ENCODE measurements at regions not wholly inside any gene's neighbourhood (a gene's known extent, or its start where the extent isn't known, plus 50 kb on each side); places are given as distances from the start of the nearest gene placed in this dataset.

- no peaks in the 10 kb centered on the region for H3K9me3 ChIP-seq (ENCODE audit: low read depth)
- DNase-seq (ENCODE audit: low read depth in 1 of 2, low spot score in 1 of 2), result no peak
- H3K36me3 ChIP-seq, result no peaks in the 10 kb centered on the region
- H3K4me1 ChIP-seq (ENCODE audit: low read depth), result no peaks in the 10 kb centered on the region
- H3K27me3 ChIP-seq, result no peaks in the 10 kb centered on the region
- no peak overlapping the region for H3K4me3 ChIP-seq
- no peak for TF ChIP-seq CTCF (IDR thresholded peaks at IDR 0.05; ENCODE audit: low read depth, low read length)
- H3K27ac ChIP-seq, result no peak overlapping the region
Measured at GRCh38 chr9:4389003-4389402, 89.1 kb upstream of the GLIS3 start.

- no peak for DNase-seq (ENCODE audit: low read depth in 1 of 2, low spot score in 1 of 2)
- TF ChIP-seq CTCF (IDR thresholded peaks at IDR 0.05; ENCODE audit: low read depth, low read length), result no peak
- no peaks in the 10 kb centered on the region for H3K9me3 ChIP-seq (ENCODE audit: low read depth)
Measured at GRCh38 chr9:4386819-4387218, 87.0 kb upstream of the GLIS3 start.

GRCh38 chr9:4384750-4385149 is 84.9 kb upstream of the GLIS3 start:
- Histone ChIP-seq H3K27ac (no peak overlapping the region), H3K4me1 (ENCODE audit: low read depth) (no peaks in the 10 kb centered on the region), H3K9me3 (ENCODE audit: low read depth) (no peaks in the 10 kb centered on the region), H3K4me3 (no peak overlapping the region), H3K36me3 (no peaks in the 10 kb centered on the region), H3K27me3 (no peaks in the 10 kb centered on the region)
- no peak for TF ChIP-seq CTCF (IDR thresholded peaks at IDR 0.05; ENCODE audit: low read depth, low read length)
- no peak for DNase-seq (ENCODE audit: low read depth in 1 of 2, low spot score in 1 of 2)

More at GRCh38 chr9:4386819-4387218, 87.0 kb upstream of the GLIS3 start:
- no peaks in the 10 kb centered on the region for H3K4me1 ChIP-seq (ENCODE audit: low read depth)
- H3K27me3 ChIP-seq, result no peaks in the 10 kb centered on the region
- no peak overlapping the region for H3K27ac ChIP-seq
- no peaks in the 10 kb centered on the region for H3K36me3 ChIP-seq
- no peak overlapping the region for H3K4me3 ChIP-seq

GRCh38 chr9:4382722-4383317 is 83.0 kb upstream of the GLIS3 start:
- peak; percentile 57 for TF ChIP-seq CTCF (IDR thresholded peaks at IDR 0.05; ENCODE audit: low read depth, low read length)
- Histone ChIP-seq H3K27me3 (no peaks in the 10 kb centered on the region), H3K9me3 (ENCODE audit: low read depth) (no peaks in the 10 kb centered on the region), H3K4me1 (ENCODE audit: low read depth) (no peaks in the 10 kb centered on the region), H3K4me3 (no peak overlapping the region), H3K27ac (no peak overlapping the region), H3K36me3 (no peaks in the 10 kb centered on the region)
- DNase-seq (ENCODE audit: low read depth in 1 of 2, low spot score in 1 of 2), result peak; percentile 34 to 60

GRCh38 chr9:4381744-4382143 is 81.9 kb upstream of the GLIS3 start:
- H3K27ac ChIP-seq, result no peak overlapping the region
- no peaks in the 10 kb centered on the region for H3K9me3 ChIP-seq (ENCODE audit: low read depth)
- H3K4me1 ChIP-seq (ENCODE audit: low read depth), result no peaks in the 10 kb centered on the region
- no peaks in the 10 kb centered on the region for H3K36me3 ChIP-seq
- TF ChIP-seq CTCF (IDR thresholded peaks at IDR 0.05; ENCODE audit: low read depth, low read length), result no peak
- no peaks in the 10 kb centered on the region for H3K27me3 ChIP-seq
- no peak overlapping the region for H3K4me3 ChIP-seq
- DNase-seq (ENCODE audit: low read depth in 1 of 2, low spot score in 1 of 2), result no peak

Measured in cardiac muscle cell (in vitro differentiated cells and primary cell).